ENCODE measurements at regions not wholly inside any gene's neighbourhood (a gene's known extent, or its start where the extent isn't known, plus 50 kb on each side); places are given as distances from the start of the nearest gene placed in this dataset.

DNA sequence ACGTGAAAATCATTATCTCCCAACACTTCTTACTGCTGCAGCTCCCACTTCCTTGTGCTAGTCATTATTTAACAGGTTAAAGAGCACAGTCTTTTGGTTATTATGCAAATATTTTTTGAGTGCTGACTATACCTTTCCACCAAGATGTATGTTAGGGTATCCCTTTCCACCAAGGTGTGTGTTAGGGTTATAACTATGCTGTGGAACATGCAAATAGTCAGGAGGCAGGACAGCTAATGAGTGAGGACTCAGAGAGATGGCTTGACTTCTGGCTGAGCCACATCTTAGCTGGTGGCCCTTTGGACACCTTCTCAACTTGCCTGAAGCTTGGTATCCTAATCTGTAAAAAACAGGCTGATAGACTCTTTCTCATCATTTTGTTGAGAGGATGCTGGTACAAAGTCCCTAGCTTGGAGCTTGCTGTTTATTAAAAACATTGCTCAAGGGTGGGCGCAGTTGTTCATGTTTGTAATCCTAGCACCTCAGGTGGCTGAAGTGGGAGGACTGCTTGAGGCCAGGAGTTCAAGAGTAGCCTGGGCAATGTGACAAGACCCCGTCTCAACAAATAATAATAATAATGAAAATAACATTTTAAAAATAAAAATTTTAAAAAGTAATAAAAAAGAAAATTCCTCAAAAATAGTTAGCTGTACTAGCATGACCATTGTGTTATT, 160.5 kb upstream of the ADAMTS9 start:
- no peak for DNase-seq (ENCODE audit: low read depth)

DNA sequence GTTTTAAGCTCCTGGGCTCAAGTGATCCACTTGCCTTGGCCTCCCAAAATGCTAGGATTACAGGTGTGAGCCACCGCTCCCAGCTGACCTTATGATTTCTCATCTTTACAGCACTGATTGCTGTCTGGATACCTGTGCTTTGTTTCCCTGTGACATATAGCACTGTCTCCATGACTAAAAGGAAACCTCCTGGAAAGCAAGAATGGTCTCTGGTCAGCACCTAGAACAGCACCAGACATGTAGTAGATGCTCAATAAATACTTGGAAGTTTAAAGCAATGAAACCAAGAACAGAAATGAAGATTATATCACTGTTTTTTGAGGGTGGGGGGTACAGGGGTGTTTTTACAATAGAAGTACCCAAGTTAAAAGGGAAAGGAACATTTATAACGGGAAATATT, 156.8 kb upstream of the ADAMTS9 start:
- no peak for DNase-seq (ENCODE audit: low read depth)

DNA sequence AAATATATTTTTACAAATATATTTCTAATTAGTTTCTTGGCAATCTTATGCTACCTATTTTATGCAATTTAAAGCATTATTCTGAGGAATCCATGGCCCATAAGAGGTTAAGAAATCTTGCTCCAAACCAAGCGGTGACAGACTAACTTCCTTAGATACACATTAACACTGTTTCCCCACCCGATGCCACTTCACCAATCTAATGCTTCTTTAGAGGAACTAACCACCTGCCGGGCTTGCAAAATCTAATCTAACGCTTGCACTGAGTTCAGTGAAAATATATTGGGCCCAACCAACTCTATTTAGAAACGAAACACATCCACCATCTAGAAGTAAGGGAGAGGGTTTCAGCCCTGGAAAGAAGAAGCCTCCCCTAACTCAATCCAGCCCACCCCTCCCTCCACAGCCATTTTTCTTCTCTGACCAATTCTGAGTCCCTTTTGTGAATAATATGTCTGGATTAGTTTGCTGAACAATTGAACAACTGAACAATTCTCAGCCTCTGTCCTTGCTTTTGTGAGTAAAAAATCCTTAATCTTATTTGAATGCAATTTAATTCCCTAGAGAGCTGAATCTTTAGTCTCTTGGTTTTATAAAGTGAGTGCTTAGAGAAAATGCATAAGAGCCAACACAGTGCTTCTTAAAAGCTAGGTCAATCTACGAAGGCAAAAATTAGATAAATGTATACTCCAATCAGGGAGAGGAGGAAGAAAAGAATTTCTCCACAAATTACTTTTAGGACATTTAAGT, 150.4 kb upstream of the ADAMTS9 start:
- no peak for DNase-seq (ENCODE audit: low read depth)

DNA sequence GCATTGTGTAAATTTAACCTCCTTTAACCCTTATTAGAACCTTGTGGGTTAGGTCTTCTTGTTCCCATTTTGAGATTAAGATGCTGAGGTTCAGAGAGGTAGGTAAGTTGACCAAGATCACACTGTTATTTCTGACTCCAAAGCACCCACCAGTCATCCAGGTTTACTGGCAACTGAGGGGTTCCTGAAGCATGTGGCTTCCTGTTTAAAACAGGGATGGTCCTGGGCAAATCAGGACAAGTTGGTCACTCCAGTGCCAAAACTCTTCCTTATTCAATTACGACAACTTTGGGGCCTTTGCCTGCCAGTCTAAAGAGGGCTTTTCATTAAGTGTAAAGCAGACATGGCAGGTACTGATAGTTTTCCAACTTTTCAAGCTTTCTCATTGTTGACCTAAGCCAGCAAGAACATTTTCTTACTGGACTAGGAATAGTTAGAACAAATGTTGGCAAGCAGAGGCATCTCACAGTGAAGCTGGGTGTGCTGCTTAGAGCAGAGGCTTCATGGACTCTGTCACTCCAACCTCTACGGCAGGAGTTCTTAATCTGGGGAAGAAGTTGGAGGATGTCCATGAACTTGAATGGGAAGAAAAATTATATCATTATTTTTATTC, 149.4 kb upstream of the ADAMTS9 start:
- no peak for DNase-seq (ENCODE audit: low read depth)

DNA sequence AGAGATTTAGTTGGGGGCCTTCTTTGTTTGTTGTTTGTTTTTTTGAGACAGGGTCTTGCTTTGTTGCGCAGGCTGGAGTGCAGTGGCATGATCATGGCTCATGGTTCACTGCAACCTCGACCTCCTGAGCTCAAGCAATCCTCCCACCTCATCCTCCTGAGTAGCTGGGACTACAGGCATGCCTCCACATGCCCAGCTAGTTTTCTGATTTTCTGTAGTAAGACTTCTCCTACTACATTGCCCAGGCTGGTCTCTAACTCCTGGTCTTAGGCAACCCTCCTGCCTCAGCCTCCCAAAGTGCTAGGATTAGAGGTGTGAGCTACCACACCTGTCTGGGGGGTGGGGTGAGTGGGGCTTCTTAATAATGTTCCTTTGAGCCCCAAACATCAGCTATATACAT, 148.3 kb upstream of the ADAMTS9 start:
- DNase-seq (ENCODE audit: low read depth), result no peak

DNA sequence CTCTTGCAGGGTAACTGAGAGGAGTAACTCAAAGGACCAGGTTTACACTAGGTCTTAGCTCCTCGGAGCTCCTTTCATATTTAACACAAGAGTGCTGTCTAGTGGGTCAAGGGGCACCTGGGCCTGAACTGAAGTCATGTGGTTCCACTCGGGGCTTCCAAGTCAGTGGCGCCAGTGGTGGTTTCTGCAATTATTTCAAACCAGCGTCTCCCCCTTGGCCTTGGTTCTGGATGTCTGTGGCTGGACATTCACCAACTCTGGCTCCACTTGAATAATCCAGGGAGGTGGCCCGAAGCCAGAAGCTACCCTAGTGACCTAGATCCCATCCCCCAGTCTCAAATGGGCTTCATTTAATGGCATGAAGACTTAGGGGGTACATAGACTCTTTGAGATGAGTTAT, 144.3 kb upstream of the ADAMTS9 start:
- no peak for DNase-seq (ENCODE audit: low read depth)

DNA sequence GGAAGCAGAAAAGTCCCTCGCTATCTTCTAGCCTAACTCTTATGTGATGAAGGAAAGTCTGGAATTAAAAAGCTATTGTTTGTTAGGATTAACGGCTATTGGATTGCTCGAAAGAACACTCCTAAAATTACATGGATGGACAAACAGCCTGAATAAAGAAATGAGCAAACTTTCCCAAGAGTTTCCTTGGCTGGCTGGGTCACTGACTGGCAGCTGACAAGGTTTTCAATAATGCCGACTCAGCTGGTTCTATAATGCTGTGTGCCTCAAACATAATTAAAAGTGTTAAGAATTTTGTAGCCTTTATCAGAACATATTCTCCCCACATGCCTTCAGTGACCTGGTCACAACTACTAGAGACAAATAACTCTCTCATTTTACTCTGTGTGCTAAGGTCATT, 142.9 kb upstream of the ADAMTS9 start:
- DNase-seq (ENCODE audit: low read depth), result no peak

DNA sequence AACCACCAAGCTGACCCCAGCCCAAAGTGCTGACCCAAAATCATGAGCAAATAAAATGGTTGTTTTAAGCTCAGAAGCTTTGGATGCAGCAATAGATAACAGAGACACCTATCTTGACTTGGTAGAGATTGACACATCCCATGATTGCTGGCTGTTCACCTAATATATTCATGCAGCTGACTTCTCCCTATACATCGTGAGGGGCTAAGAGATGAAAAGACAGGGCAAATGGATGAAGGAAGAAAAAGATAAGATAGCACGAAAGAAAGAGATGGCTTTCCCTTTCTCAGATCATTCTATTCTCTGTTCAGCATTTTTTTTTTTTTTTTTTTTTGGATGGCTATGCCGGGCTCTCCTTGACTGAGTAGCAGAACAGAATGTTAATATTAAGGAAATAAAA, 141.5 kb upstream of the ADAMTS9 start:
- no peak for DNase-seq (ENCODE audit: low read depth)

DNA sequence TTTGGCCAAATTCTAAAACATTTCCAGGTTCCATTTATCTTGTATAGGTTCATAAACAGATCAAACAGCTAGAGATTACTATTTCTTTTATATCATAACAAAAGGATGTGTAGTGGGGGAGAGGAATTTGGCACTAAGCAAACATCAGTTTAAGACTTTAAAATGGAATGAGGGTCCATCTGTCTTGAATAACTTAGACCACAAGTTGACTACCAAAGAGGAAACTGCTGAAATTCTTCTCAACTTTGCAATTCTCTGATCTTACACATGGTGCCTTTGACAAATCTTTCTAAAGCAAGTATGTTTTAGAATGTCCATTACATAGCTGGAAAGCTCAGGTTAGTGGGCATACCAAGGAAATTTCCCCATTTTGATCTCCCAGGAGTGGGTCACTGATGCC, 140.5 kb upstream of the ADAMTS9 start:
- DNase-seq (ENCODE audit: low read depth), result no peak

DNA sequence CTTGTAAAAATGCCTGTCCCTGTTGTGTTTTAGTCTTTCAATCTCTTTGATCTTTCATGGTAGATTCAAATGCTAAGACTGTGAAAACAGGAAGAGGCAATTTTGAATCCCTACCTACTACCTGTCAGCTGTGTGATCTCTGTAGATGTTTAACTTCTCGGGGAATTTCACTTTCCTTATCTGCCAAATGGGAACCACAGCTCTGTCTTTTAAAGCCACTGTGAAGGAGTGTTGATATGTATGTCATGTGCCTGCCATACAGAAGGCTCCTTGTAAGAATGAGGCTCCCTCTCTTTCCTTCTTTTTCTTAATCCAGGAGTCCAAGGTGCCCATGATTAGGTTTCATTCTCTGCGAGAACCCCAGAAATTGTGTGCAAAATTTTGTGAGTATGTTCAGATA, 139.6 kb upstream of the ADAMTS9 start:
- DNase-seq (ENCODE audit: low read depth), result no peak

DNA sequence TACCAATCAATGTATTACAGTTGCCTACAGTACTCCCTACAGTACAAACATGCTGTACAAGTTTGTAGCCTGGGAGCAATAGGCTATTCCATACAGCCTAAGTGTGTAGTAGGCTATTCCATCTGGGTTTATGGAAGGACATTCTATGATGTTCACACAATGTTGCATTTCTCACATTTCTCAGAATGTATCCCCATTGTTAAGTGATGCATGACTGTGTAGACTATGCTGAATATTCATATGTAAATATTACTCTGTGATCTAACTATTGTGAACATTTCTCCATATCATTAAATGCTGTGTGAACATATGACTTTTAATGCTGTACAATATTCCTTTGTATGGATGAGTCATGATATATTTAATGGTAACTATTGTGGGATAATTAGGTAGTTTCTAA, 139.2 kb upstream of the ADAMTS9 start:
- no peak for DNase-seq (ENCODE audit: low read depth)

DNA sequence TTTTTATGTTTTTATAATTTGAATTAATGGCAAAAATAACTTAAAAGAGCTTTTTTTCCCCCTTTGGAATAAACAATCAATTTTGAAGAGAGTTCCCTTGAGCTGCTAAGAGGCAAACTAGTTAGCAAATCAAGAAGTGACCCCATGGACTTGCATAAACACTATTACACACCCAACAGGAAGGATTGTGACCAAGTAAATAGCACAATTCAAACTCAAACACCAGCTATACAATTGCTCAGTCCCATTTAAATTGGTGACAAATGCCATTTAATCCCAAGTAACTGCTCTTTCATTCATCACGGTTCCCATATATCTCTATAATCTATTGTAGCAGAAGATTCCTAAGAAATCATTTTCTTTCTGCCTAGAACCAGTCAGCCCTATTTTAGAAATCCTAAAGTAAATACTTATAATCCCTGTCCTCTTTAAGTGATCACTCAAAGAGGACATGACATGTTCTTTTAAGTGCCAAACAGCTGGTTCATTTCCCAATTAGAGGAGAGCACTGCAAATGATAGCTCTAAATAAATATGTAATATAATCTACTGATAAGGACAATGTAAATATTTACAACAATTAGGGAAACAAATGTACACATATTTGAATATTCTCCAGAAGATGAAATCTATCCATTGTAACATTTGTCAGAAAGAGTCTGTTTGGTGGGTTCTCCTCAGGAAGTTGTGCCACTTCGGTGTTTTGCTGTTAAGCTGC, 137.8 kb upstream of the ADAMTS9 start:
- no peak for DNase-seq (ENCODE audit: low read depth)

DNA sequence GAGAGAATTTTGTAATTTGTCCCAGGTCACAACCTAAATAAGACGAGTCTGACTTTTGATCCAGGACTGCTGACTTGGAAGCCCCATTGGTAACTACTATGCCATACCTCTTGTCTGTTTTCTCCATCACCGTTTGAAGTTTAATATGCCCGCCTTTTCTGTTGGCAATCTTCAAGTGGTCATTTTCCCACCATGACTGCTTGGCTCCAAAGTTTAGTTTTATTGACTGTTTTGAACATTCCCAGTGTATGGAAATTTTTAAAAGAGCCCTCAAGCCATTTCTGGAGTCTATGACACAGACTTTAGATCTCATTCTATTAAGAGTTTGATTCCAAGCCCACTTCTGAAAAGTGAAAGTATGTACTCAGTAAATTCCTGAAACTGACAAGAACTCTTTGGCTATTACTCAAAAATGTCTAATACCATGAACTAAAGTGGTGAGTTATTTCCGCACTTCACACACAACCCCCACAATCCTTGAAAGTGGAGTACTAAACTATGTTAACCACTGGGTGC, 136.7 kb upstream of the ADAMTS9 start:
- no peak for DNase-seq (ENCODE audit: low read depth)

DNA sequence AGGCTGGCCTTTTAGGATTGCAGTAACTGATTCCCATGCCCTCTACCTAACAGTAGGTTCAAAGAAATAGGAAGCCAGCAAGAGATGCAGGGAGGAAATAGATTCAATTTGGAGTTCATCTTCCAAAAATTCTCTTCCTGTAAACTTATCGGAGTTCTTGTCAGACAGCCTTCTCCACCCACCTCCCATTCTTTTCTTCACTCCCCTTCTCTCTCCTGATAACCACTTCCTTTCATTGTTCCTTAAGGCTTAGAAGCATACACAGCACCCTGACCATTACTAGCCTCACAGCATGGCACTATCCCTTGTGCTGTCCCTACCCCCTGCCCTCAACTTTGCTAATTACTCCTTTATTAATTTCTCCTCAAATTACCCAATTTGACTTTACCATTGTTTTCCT, 130.4 kb upstream of the ADAMTS9 start:
- DNase-seq (ENCODE audit: low read depth), result no peak

DNA sequence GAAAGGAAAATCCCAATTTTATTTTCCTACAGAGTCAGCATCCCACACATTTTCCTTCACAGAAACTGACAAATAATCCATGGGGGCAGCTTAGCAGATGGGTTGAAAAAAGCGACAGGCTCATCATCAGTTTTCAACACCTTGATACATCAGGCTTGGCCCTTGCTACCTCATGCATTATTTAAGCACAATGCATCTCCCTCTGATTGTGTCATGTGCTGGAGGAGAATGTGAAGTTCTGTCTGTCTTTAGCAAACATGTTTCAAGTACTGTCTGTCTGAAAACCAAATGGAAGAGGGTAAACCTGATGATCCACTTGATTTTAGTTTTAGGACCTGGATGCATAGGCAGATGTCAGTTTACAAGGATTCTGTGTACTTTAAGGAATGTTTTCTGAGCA, 128.6 kb upstream of the ADAMTS9 start:
- DNase-seq (ENCODE audit: low read depth), result no peak

DNA sequence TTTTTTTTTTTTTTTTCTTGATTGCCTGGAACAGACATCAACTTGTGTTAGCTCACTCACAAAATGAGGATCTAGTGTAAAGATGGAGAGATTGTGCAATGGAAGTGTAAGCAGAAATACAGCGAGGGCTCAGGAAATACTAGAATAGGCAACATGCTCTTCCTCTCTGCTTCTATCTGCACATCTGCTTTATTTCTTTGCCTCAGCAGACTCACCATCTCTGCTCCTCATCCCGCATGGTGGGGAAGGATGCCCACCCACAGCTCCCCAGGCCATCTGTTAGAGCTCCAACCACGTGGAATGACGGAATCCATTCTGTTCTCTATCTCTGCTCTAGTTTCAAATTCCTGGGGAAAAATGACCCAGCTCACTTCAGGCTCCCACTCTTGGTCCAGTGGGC, 128.0 kb upstream of the ADAMTS9 start:
- DNase-seq (ENCODE audit: low read depth), result no peak

DNA sequence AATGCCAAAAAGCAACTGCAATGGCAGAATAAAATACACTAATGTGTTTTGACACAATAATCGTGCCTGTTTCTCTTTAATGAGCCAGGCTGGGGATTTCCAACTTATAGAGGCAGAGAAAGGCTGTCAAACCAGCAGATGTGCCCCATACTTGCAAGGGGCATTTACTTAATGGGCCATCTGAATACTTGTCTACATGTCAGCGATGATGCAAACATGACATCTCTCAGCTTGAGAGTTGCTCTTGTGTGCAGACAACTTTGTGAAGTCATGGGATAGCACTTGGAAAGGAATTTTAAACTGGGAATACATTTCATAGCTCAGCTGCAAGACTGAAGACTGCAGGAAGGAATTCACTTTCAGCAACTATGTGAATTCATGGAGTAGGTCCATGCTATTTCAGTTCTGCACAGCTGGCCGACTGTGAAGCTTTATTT, 127.4 kb upstream of the ADAMTS9 start:
- no peak for DNase-seq (ENCODE audit: low read depth)

DNA sequence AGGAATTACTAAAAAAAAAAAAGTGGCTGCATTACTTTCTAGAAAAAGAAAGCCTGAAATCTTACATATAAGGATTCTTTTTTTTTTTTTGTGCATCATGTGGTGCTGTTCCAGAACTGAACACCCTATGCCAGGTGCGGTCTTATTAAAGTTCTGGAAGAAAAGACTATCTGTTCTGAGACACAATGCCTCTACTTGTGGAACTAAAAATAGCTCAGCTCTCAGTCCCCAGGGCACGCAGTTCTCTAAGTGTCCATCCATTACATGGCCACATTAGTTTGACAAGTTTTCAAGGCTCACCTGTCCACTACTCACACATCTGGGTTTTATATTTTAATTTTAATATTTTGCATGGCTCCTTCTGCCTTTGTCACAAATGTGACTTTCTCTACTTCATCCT, 126.6 kb upstream of the ADAMTS9 start:
- no peak for DNase-seq (ENCODE audit: low read depth)

DNA sequence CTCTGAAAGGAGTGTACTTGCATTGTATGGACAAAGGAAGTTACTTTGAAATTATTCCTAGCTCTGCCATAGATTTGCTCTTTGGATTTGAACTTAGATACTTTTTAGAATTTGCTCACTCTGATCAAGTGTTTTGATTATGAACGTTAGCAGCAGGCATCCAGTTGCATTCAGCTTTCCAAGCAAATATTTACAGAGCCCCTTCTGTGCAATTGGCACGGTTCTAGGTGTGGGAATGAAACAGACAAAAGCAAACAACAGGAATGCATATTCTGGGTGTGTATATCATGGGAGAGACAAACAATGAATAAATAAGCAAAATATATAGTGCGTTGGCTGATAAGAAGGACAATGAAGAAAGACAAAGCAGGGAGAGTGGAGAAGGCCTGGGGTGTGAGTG, 125.5 kb upstream of the ADAMTS9 start:
- no peak for DNase-seq (ENCODE audit: low read depth)

DNA sequence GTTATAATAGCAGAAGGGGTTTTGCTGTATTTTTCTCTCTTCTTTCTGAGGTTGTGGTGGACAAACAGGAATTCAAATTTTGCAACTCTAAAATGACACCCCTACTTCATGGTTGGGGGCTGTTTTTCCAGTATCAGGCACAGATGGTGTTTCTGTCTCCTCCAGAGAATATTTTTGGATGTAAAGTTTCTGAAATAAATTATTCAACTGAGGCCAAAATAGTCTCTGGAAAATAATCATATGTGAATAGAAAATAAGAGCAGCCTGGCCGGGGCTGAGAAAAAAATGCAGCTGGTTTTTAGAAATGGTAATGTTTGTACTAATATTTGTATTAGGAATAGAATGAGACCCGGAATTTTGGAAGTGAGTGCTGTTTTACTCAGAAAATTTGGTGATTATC, 121.3 kb upstream of the ADAMTS9 start:
- DNase-seq (ENCODE audit: low read depth), result no peak

DNA sequence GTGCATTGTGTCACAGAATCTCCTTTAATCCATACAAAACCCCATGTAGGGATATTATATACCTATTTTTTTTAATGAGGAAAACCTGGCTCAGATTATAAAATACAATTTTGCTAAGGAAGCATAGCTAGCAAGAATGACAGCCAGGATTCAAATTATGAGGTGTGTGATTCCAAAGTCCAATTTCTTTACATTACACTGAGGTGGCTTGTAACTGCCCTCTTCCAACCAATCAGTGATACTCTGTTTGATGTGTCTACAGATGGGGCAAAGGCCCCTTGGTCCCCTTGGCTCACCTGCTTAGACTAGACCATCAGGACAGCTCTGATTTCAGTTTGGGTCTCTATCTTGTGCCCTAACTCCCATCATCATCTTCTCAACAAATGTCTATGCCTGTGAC, 120.3 kb upstream of the ADAMTS9 start:
- DNase-seq (ENCODE audit: low read depth), result no peak

All from GM04504 (cell line).